HepG2 (cell line): ENCODE measurements at regions not wholly inside any gene's neighbourhood (a gene's known extent, or its start where the extent isn't known, plus 50 kb on each side); places are given as distances from the start of the nearest gene placed in this dataset.

Source experiments
- GABPB1 ChIP-seq: IDR thresholded peaks from 2 replicates; pipeline ENCODE4 v1.6.1; 2016; ENCODE audit warnings: mild to moderate bottlenecking, missing genetic modification reagents, moderate library complexity, missing compliant biosample characterization
- MAZ ChIP-seq, 2 experiments: sonication (generic) in 1 of 2; formaldehyde crosslinking in 1 of 2; IDR thresholded peaks; 2 replicates each; pipeline versions ENCODE4 v1.5.0 to v1.6.1; 2012 to 2020; ENCODE audit warnings: low read depth in 2 of 2, mild to moderate bottlenecking in 2 of 2, borderline replicate concordance in 1 of 2, improper control_type of control experiment in 1 of 2, low read length in 1 of 2, missing genetic modification reagents in 1 of 2, moderate library complexity in 1 of 2
- NCOA2 ChIP-seq: sonication (generic); formaldehyde crosslinking; IDR thresholded peaks from 2 replicates; pipeline ENCODE4 v1.8.0; 2022; ENCODE audit warnings: inconsistent platforms
- SMC3 ChIP-seq: IDR thresholded peaks from 2 replicates; pipeline ENCODE4 v1.6.1; 2011; ENCODE audit warnings: low read length, improper control_type of control experiment
- TBX3 ChIP-seq: fragments of 450-650 bp; IDR thresholded peaks from 2 replicates; pipeline ENCODE4 v1.6.1; 2017; ENCODE audit warnings: antibody characterized with exemption, mild to moderate bottlenecking, inconsistent platforms, borderline replicate concordance
- XRCC5 ChIP-seq: fragments of 200-400 bp; formaldehyde crosslinking; optimal IDR thresholded peaks from 2 replicates; pipeline ENCODE3; 2017; ENCODE audit warnings: mild to moderate bottlenecking, low read length
- ZNF235 ChIP-seq: sonication (generic); formaldehyde crosslinking; IDR thresholded peaks from 2 replicates; pipeline ENCODE4 v1.8.1; 2023; ENCODE audit warnings: mild to moderate bottlenecking, missing genetic modification reagents, borderline replicate concordance
- ZNF460 ChIP-seq: sonication (generic); formaldehyde crosslinking; IDR thresholded peaks from 2 replicates; pipeline ENCODE4 v1.5.1; 2020; ENCODE audit warnings: missing genetic modification reagents, mild to moderate bottlenecking, borderline replicate concordance
- ZNF879 ChIP-seq: sonication (generic); formaldehyde crosslinking; IDR thresholded peaks from 2 replicates; pipeline ENCODE4 v1.8.1; 2023; ENCODE audit warnings: missing genetic modification reagents
- ZSCAN31 ChIP-seq: sonication (generic); formaldehyde crosslinking; IDR thresholded peaks from 2 replicates; pipeline ENCODE4 v1.5.0; 2020; ENCODE audit warnings: low read depth, mild to moderate bottlenecking, missing genetic modification reagents
- TF ChIP-seq, protein P1 (sequence below), 2 experiments: sonication (generic) in 1 of 2; formaldehyde crosslinking in 1 of 2; IDR thresholded peaks; 2 replicates each; pipeline versions ENCODE4 v1.5.1 to v1.6.1; 2011 to 2020; ENCODE audit warnings: borderline replicate concordance in 1 of 2, low read depth in 1 of 2, low read length in 1 of 2, mild to moderate bottlenecking in 1 of 2, missing genetic modification reagents in 1 of 2, moderate library complexity in 1 of 2
- TF ChIP-seq, protein P2 (sequence below): sonication (generic); formaldehyde crosslinking; IDR thresholded peaks from 2 replicates; pipeline ENCODE4 v1.9.0; 2021; ENCODE audit warnings: missing genetic modification reagents, mild to moderate bottlenecking, borderline replicate concordance
- TF ChIP-seq, protein P3 (sequence below): sonication (generic); formaldehyde crosslinking; IDR thresholded peaks from 2 replicates; pipeline ENCODE4 v1.4.0; 2020; ENCODE audit warnings: mild to moderate bottlenecking, missing genetic modification reagents
- TF ChIP-seq, protein P4 (sequence below): IDR thresholded peaks from 2 replicates; pipeline ENCODE4 v1.6.1; 2016

DNA sequence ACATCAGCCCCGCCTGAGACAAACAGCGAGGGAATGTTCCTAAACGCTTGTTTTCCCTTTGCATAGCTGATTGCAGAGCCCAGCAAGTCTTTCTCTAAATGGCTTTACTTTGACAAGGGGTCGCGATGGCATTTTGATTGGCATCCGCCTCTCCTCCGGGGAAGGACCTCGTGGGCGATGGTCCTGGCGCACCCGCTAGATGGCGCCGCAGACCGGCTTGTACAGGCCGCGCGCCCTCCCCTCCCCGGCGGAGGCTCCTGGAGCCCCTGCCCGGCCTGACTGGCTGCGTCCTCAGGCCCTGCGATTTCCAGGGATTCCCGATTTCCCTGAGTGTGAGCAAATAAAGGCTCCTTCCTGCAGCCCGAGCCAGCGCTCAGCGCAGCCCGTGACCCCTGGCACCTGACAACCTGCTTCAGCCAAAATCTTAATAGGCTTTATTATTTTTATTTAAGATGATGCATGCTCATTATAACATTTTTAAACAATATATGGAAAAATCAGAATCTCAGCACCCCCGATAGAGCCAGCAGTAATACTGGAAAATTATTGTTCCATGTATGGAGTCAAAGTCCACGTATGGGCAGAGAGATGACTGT, 468.3 kb downstream of the AACS start (continued):
- TF ChIP-seq, protein P1, sequence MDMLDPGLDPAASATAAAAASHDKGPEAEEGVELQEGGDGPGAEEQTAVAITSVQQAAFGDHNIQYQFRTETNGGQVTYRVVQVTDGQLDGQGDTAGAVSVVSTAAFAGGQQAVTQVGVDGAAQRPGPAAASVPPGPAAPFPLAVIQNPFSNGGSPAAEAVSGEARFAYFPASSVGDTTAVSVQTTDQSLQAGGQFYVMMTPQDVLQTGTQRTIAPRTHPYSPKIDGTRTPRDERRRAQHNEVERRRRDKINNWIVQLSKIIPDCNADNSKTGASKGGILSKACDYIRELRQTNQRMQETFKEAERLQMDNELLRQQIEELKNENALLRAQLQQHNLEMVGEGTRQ (IDR thresholded peaks at IDR 0.05; ENCODE audit: low read depth, low read length) = no peak
- TF ChIP-seq, protein P1 (CRISPR knock-in tag; IDR thresholded peaks at IDR 0.05; ENCODE audit: borderline replicate concordance) = no peak
- TF ChIP-seq ZNF235 (no peak), ZNF879 (CRISPR knock-in tag) (no peak), GABPB1 (CRISPR knock-in tag) (0 out of 2 replicates have a peak, but pooled peaks have one; percentile 20), ZSCAN31 (CRISPR knock-in tag) (no peak), MAZ (IDR thresholded peaks at IDR 0.05; ENCODE audit: borderline replicate concordance, low read depth, low read length) (no peak), MAZ (CRISPR knock-in tag; IDR thresholded peaks at IDR 0.05; ENCODE audit: low read depth) (0 out of 2 replicates have a peak, but pooled peaks have one; percentile 31), XRCC5 (peak; percentile 65), ZNF460 (CRISPR knock-in tag) (no peak), SMC3 (peak; percentile 4; the same call in 1 of the 2 replicates), TBX3 (no peak), NCOA2 (CRISPR knock-in tag) (no peak)
- TF ChIP-seq, protein P2, sequence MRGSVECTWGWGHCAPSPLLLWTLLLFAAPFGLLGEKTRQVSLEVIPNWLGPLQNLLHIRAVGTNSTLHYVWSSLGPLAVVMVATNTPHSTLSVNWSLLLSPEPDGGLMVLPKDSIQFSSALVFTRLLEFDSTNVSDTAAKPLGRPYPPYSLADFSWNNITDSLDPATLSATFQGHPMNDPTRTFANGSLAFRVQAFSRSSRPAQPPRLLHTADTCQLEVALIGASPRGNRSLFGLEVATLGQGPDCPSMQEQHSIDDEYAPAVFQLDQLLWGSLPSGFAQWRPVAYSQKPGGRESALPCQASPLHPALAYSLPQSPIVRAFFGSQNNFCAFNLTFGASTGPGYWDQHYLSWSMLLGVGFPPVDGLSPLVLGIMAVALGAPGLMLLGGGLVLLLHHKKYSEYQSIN (CRISPR knock-in tag) = no peak
- TF ChIP-seq, protein P3, sequence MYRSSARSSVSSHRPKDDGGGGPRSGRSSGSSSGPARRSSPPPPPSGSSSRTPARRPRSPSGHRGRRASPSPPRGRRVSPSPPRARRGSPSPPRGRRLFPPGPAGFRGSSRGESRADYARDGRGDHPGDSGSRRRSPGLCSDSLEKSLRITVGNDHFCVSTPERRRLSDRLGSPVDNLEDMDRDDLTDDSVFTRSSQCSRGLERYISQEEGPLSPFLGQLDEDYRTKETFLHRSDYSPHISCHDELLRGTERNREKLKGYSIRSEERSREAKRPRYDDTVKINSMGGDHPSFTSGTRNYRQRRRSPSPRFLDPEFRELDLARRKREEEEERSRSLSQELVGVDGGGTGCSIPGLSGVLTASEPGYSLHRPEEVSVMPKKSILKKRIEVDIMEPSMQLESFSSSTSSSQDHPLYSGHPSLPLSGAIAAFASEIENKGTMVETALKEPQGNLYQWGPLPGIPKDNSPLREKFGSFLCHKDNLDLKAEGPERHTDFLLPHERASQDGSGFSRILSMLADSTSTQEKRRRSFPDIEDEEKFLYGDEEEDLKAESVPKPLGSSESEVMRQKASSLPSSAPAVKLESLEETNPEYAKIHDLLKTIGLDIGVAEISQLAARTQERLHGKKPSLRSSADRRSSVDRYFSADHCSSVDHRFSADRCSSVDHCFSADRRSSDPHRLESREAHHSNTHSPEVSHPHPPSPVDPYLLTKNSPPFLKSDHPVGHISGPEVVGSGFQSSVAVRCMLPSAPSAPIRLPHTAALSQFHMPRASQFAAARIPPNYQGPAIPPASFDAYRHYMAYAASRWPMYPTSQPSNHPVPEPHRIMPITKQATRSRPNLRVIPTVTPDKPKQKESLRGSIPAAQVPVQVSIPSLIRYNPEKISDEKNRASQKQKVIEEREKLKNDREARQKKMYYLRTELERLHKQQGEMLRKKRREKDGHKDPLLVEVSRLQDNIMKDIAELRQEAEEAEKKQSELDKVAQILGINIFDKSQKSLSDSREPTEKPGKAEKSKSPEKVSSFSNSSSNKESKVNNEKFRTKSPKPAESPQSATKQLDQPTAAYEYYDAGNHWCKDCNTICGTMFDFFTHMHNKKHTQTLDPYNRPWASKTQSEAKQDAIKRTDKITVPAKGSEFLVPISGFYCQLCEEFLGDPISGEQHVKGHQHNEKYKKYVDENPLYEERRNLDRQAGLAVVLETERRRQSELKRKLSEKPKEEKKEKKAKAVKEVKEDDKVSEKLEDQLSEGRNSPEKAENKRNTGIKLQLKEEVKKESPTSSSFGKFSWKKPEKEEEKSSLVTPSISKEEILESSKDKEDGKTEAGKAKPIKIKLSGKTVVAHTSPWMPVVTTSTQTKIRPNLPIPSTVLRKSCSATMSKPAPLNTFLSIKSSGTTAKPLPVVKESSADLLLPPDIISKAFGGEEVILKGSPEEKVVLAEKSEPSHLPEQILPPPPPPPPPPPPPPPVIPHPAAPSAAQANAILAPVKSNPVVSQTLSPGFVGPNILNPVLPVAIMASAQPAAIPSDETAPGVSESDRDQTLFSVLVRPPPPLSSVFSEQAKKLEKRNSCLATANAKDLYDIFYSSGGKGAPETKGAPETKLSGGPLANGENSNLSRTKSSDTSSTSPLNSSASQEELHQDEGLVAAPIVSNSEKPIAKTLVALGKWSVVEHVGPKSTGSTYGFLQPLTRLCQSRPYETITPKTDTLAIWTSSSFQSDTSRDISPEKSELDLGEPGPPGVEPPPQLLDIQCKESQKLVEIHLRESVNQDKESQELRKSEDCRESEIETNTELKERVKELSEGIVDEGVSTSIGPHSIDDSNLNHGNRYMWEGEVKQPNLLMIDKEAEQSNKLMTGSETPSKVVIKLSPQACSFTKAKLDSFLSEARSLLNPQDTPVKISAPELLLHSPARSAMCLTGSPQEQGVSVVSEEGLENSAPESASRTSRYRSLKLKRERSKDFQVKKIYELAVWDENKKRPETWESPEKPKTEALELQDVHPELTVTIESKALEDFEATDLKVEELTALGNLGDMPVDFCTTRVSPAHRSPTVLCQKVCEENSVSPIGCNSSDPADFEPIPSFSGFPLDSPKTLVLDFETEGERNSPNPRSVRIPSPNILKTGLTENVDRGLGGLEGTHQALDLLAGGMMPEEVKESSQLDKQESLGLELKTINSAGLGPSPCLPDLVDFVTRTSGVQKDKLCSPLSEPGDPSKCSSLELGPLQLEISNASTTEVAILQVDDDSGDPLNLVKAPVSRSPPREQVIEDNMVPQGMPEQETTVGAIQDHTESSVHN (CRISPR knock-in tag) = no peak
- TF ChIP-seq, protein P4, sequence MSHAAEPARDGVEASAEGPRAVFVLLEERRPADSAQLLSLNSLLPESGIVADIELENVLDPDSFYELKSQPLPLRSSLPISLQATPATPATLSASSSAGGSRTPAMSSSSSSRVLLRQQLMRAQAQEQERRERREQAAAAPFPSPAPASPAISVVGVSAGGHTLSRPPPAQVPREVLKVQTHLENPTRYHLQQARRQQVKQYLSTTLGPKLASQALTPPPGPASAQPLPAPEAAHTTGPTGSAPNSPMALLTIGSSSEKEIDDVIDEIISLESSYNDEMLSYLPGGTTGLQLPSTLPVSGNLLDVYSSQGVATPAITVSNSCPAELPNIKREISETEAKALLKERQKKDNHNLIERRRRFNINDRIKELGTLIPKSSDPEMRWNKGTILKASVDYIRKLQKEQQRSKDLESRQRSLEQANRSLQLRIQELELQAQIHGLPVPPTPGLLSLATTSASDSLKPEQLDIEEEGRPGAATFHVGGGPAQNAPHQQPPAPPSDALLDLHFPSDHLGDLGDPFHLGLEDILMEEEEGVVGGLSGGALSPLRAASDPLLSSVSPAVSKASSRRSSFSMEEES (CRISPR knock-in tag) = no peak
